SW480 (cell line): ENCODE measurements at regions not wholly inside any gene's neighbourhood (a gene's known extent, or its start where the extent isn't known, plus 50 kb on each side); places are given as distances from the start of the nearest gene placed in this dataset.
"Not testable (repeated sequence)": the region's sequence is repeated elsewhere in the genome, so short reads cannot be mapped to it uniquely, and the experiment has no call there.

Experiments used
- DNase-seq: peaks from one replicate; pipeline ENCODE4 v3.0.0-alpha.2; 2016; ENCODE audit warnings: low spot score

- no peak for DNase-seq
These were observed 229.2 kb upstream of the INTU start for GRCh38 chr4:127403471-127404084.

- no peak for DNase-seq
These were observed 226.6 kb upstream of the INTU start for GRCh38 chr4:127406187-127406586.

- not testable (repeated sequence) for DNase-seq
These were observed 225.2 kb upstream of the INTU start for GRCh38 chr4:127407572-127407971.

GRCh38 chr4:127410201-127410600 lies 222.6 kb upstream of the INTU start:
- no peak for DNase-seq

GRCh38 chr4:127410644-127411043 lies 222.1 kb upstream of the INTU start:
- no peak for DNase-seq

- no peak for DNase-seq
These were observed 217.7 kb upstream of the INTU start for GRCh38 chr4:127414951-127415606.

- DNase-seq, result no peak
These were observed 216.6 kb upstream of the INTU start for GRCh38 chr4:127416115-127416514.

GRCh38 chr4:127417885-127418535 lies 214.7 kb upstream of the INTU start:
- no peak for DNase-seq

- DNase-seq, result no peak
These were observed 213.3 kb upstream of the INTU start for GRCh38 chr4:127419431-127419830.

GRCh38 chr4:127421437-127421836 lies 211.3 kb upstream of the INTU start:
- DNase-seq, result no peak

GRCh38 chr4:127425202-127425845 lies 207.4 kb upstream of the INTU start:
- no peak for DNase-seq

GRCh38 chr4:127425851-127426250 lies 206.9 kb upstream of the INTU start:
- no peak for DNase-seq

GRCh38 chr4:127441571-127441970 lies 191.2 kb upstream of the INTU start:
- DNase-seq, result no peak

- no peak for DNase-seq
These were observed 187.3 kb upstream of the INTU start for GRCh38 chr4:127445471-127445870.

- no peak for DNase-seq
These were observed 186.3 kb upstream of the INTU start for GRCh38 chr4:127446427-127446885.

GRCh38 chr4:127448986-127449385 lies 183.8 kb upstream of the INTU start:
- DNase-seq, result no peak

GRCh38 chr4:127449449-127449848 lies 183.3 kb upstream of the INTU start:
- no peak for DNase-seq

GRCh38 chr4:127450276-127450675 lies 182.5 kb upstream of the INTU start:
- no peak for DNase-seq

GRCh38 chr4:127463883-127464282 lies 168.9 kb upstream of the INTU start:
- DNase-seq, result no peak

GRCh38 chr4:127469542-127469941 lies 163.2 kb upstream of the INTU start:
- no peak for DNase-seq

- no peak for DNase-seq
These were observed 162.6 kb upstream of the INTU start for GRCh38 chr4:127469959-127470809.

- DNase-seq, result not testable (repeated sequence)
These were observed 154.5 kb upstream of the INTU start for GRCh38 chr4:127478271-127478670.
